Mesenchymal stem cell (in vitro differentiated cells and primary cell): ENCODE measurements at regions not wholly inside any gene's neighbourhood (a gene's known extent, or its start where the extent isn't known, plus 50 kb on each side); places are given as distances from the start of the nearest gene placed in this dataset.
A peak's percentile ranks its signal among the peaks of the same experiment; 100 is the strongest.

Experiments
- DNase-seq: peaks from one replicate; pipeline ENCODE4 v3.0.0-alpha.2; 2013
- H2AFZ ChIP-seq: one replicate; pipeline ENCODE4 v1.6.1; 2013; ENCODE audit warnings: low read depth, mild to moderate bottlenecking, control low read depth, inconsistent platforms, low read length, moderate library complexity
- H2AK5ac ChIP-seq: 2 replicates; pipeline ENCODE4 v1.6.1; 2013; ENCODE audit warnings: low read length, moderate library complexity, mild to moderate bottlenecking, inconsistent platforms; ENCODE audit not compliant: severe bottlenecking
- H2BK120ac ChIP-seq: one replicate; pipeline ENCODE4 v1.6.1; 2013; ENCODE audit warnings: low read depth, mild to moderate bottlenecking, inconsistent platforms, low read length, moderate library complexity
- H2BK12ac ChIP-seq, 2 experiments: one replicate each; pipeline ENCODE4 v1.6.1; 2013; ENCODE audit warnings: inconsistent platforms in 2 of 2, low read length in 2 of 2, mild to moderate bottlenecking in 2 of 2, moderate library complexity in 2 of 2, control low read depth in 1 of 2
- H2BK15ac ChIP-seq: one replicate; pipeline ENCODE4 v1.6.1; 2013; ENCODE audit warnings: mild to moderate bottlenecking, low read depth, inconsistent platforms; ENCODE audit not compliant: poor library complexity, severe bottlenecking
- H2BK5ac ChIP-seq: 2 replicates; pipeline ENCODE4 v1.6.1; 2013; ENCODE audit warnings: low read depth, mild to moderate bottlenecking, low read length, control low read depth, inconsistent platforms; ENCODE audit not compliant: poor library complexity, severe bottlenecking
- H3K14ac ChIP-seq, 2 experiments: one replicate each; pipeline ENCODE4 v1.6.1; 2013; ENCODE audit warnings: inconsistent platforms in 2 of 2, low read length in 2 of 2, control low read depth in 1 of 2, mild to moderate bottlenecking in 1 of 2, moderate library complexity in 1 of 2
- H3K18ac ChIP-seq, 2 experiments: one replicate each; pipeline ENCODE4 v1.6.1; 2013; ENCODE audit warnings: inconsistent platforms in 2 of 2, low read length in 2 of 2, control low read depth in 1 of 2, low read depth in 1 of 2, mild to moderate bottlenecking in 1 of 2
- H3K23ac ChIP-seq, 2 experiments: one replicate each; pipeline ENCODE4 v1.6.1; 2013; ENCODE audit warnings: inconsistent platforms in 2 of 2, low read length in 2 of 2, mild to moderate bottlenecking in 2 of 2, moderate library complexity in 2 of 2, control low read depth in 1 of 2
- H3K27ac ChIP-seq: 2 replicates; pipeline ENCODE4 v1.5.1; 2013; ENCODE audit warnings: mild to moderate bottlenecking, moderate library complexity, low read length, control low read depth, inconsistent platforms; ENCODE audit not compliant: poor library complexity, severe bottlenecking
- H3K27me3 ChIP-seq, 2 experiments: 2 replicates each; pipeline versions ENCODE4 v1.6.1 to v1.7.0; 2013; ENCODE audit warnings: low read length in 2 of 2, mild to moderate bottlenecking in 2 of 2, moderate library complexity in 2 of 2, control low read depth in 1 of 2, inconsistent platforms in 1 of 2; ENCODE audit not compliant: control insufficient read depth in 1 of 2, insufficient read depth in 1 of 2
- H3K36me3 ChIP-seq, 2 experiments: 2 replicates each; pipeline versions ENCODE4 v1.6.1 to v1.7.0; 2013; ENCODE audit warnings: low read length in 2 of 2, control low read depth in 1 of 2, inconsistent platforms in 1 of 2, low read depth in 1 of 2, mild to moderate bottlenecking in 1 of 2; ENCODE audit not compliant: insufficient read depth in 2 of 2, control insufficient read depth in 1 of 2
- H3K4ac ChIP-seq, 2 experiments: one replicate each; pipeline ENCODE4 v1.6.1; 2013; ENCODE audit warnings: inconsistent platforms in 2 of 2, low read length in 2 of 2, mild to moderate bottlenecking in 2 of 2, moderate library complexity in 2 of 2, control low read depth in 1 of 2, low read depth in 1 of 2
- H3K4me1 ChIP-seq: 2 replicates; pipeline ENCODE4 v1.6.1; 2013; ENCODE audit warnings: low read depth, low read length, control low read depth; ENCODE audit not compliant: control insufficient read depth, insufficient read depth
- H3K4me2 ChIP-seq: 2 replicates; pipeline ENCODE4 v1.6.1; 2013; ENCODE audit warnings: low read length, mild to moderate bottlenecking, inconsistent platforms; ENCODE audit not compliant: poor library complexity, severe bottlenecking
- H3K4me3 ChIP-seq, 2 experiments: 2 replicates each; pipeline versions ENCODE4 v1.5.1 to v1.7.0; 2013; ENCODE audit warnings: low read length in 2 of 2, mild to moderate bottlenecking in 2 of 2, control low read depth in 1 of 2, low read depth in 1 of 2; ENCODE audit not compliant: insufficient read depth in 1 of 2
- H3K79me1 ChIP-seq: replicated peaks from 2 replicates; pipeline ENCODE4 v1.6.1; 2013; ENCODE audit warnings: mild to moderate bottlenecking, control low read depth, low read length, inconsistent platforms; ENCODE audit not compliant: poor library complexity, severe bottlenecking
- H3K9ac ChIP-seq: 2 replicates; pipeline ENCODE4 v1.7.0; 2013; ENCODE audit warnings: mild to moderate bottlenecking, low read length, moderate library complexity
- H3K9me3 ChIP-seq: 2 replicates; pipeline ENCODE4 v1.7.0; 2013; ENCODE audit warnings: mild to moderate bottlenecking, low read length; ENCODE audit not compliant: control insufficient read depth
- H4K8ac ChIP-seq: one replicate; pipeline ENCODE4 v1.6.1; 2013; ENCODE audit warnings: inconsistent platforms, mild to moderate bottlenecking, low read length, moderate library complexity
- H4K91ac ChIP-seq: one replicate; pipeline ENCODE4 v1.6.1; 2013; ENCODE audit warnings: mild to moderate bottlenecking, low read length, inconsistent platforms
- WGBS: methylation state at CpG from one replicate; pipeline ENCODE4 v1.1.7; 2013; ENCODE audit warnings: mixed read lengths; 5-methylcytosine and 5-hydroxymethylcytosine counted together

DNA sequence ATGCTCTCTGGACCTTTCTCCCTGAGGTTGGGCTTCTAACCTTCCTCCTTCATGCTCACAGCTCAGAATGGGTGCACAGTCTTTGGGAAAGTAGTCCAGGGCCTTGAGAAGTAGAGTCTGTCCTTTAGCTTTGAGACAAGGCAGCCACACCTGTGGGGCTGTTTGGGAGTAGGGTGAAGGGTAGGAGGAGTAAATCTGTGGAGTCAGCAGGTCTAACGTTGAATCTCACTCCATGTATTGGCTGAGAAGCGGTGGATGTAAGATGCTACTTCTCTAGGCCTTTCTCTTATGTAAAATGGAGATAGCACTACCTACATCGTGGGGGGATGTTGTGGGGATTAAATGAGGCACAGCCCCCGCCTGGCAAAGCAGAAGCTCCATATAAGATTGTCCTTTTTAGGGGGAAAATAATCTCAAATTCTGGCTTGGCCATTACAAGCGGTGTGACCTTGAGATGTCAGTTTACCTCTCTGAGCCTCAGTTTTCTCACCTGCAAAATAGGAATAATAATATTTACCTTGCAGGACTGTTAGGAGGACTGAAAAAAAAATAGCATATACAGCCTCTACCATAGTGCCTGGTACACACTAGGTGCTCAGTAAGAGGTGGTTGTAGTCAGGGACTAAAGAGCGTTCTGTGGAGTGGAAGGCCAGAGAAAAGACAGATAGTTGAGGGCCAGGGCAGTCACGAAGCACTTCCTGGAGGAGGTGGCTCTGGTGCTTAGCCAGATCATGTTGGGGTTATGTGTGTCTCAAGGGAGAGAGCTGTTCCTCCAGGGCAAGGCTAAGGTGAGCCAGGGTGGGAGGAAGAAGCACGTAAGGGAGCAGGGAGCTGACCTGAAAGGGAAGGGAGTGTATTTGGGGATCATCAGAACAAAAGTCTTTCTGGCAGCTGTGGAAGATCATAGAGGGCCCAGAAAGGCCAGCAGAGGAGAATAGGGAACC lies 82.8 kb upstream of the MRPS22 start:
- no peak overlapping the region for H4K91ac ChIP-seq
- no peak overlapping the region for H3K27ac ChIP-seq
- H3K14ac ChIP-seq: no peak overlapping the region
- H3K4me2 ChIP-seq: no peak overlapping the region
- peak overlapping the region in 1 of 2 experiments; percentile 16 for H3K18ac ChIP-seq
- DNase-seq: no peak
- H3K9me3 ChIP-seq: no peaks in the 10 kb centered on the region
- WGBS: 65% methylated on average over 7 of the region's 8 CpGs
- H3K79me1 ChIP-seq: no peaks in the 10 kb centered on the region
- H3K36me3 ChIP-seq: no peaks in the 10 kb centered on the region
- H3K4ac ChIP-seq: no peak overlapping the region
- no peak overlapping the region for H3K23ac ChIP-seq
- H2AK5ac ChIP-seq: no peak overlapping the region
- H3K4me3 ChIP-seq: no peak overlapping the region
- no peak overlapping the region for H2BK5ac ChIP-seq
- no peak overlapping the region for H3K9ac ChIP-seq
- no peak overlapping the region for H2BK12ac ChIP-seq
- H4K8ac ChIP-seq: no peak overlapping the region
- H2BK120ac ChIP-seq: no peak overlapping the region
- H2BK15ac ChIP-seq: no peak overlapping the region
- no peak overlapping the region for H2AFZ ChIP-seq
- H3K27me3 ChIP-seq: peaks cover 0 to 20% of the 10 kb centered on the region in 2 experiments
- H3K4me1 ChIP-seq: no peaks in the 10 kb centered on the region

GRCh38 chr3:139261754-139262586 lies 81.8 kb upstream of the MRPS22 start:
- Histone ChIP-seq H2BK120ac (no peak overlapping the region), H2AFZ (no peak overlapping the region), H3K14ac (no peak overlapping the region), H3K36me3 (no peaks in the 10 kb centered on the region), H3K23ac (no peak overlapping the region), H3K4me3 (no peak overlapping the region), H2BK15ac (no peak overlapping the region), H3K4ac (no peak overlapping the region), H4K91ac (no peak overlapping the region), H3K9me3 (no peaks in the 10 kb centered on the region), H2BK5ac (no peak overlapping the region), H3K9ac (no peak overlapping the region), H2BK12ac (no peak overlapping the region), H3K27me3 (peaks cover 0 to 20% of the 10 kb centered on the region in 2 experiments), H4K8ac (no peak overlapping the region), H3K4me1 (no peaks in the 10 kb centered on the region), H3K79me1 (no peaks in the 10 kb centered on the region), H3K27ac (no peak overlapping the region), H3K4me2 (no peak overlapping the region), H2AK5ac (no peak overlapping the region), H3K18ac (no peak overlapping the region)
- WGBS: 74% methylated on average over 7 of the region's 7 CpGs
- no peak for DNase-seq

GRCh38 chr3:139263798-139264197 lies 80.0 kb upstream of the MRPS22 start:
- Histone ChIP-seq H3K9me3 (no peaks in the 10 kb centered on the region), H3K4ac (no peak overlapping the region), H3K23ac (no peak overlapping the region), H3K9ac (no peak overlapping the region), H3K14ac (no peak overlapping the region), H3K79me1 (no peaks in the 10 kb centered on the region), H2BK15ac (no peak overlapping the region), H2BK120ac (no peak overlapping the region), H3K36me3 (no peaks in the 10 kb centered on the region), H4K91ac (no peak overlapping the region), H4K8ac (no peak overlapping the region), H3K27ac (no peak overlapping the region), H3K4me1 (no peaks in the 10 kb centered on the region), H2BK5ac (no peak overlapping the region), H3K18ac (no peak overlapping the region), H2AK5ac (no peak overlapping the region), H3K4me3 (no peak overlapping the region), H2BK12ac (no peak overlapping the region), H3K4me2 (no peak overlapping the region), H3K27me3 (peaks cover 0 to 12% of the 10 kb centered on the region in 2 experiments), H2AFZ (no peak overlapping the region)
- WGBS: 97% methylated on average over 3 of the region's 4 CpGs
- no peak for DNase-seq

- Histone ChIP-seq H2BK15ac (no peak overlapping the region), H3K27ac (no peak overlapping the region), H3K27me3 (peaks cover 0 to 10% of the 10 kb centered on the region in 2 experiments), H3K14ac (no peak overlapping the region), H3K36me3 (no peaks in the 10 kb centered on the region), H2BK12ac (no peak overlapping the region), H3K9ac (no peak overlapping the region), H3K4me2 (no peak overlapping the region), H3K4ac (no peak overlapping the region), H3K18ac (no peak overlapping the region), H3K4me1 (no peaks in the 10 kb centered on the region), H3K4me3 (no peak overlapping the region), H3K79me1 (no peaks in the 10 kb centered on the region), H4K8ac (no peak overlapping the region), H3K9me3 (no peaks in the 10 kb centered on the region), H2BK5ac (no peak overlapping the region), H4K91ac (no peak overlapping the region), H2AK5ac (no peak overlapping the region), H3K23ac (no peak overlapping the region), H2AFZ (no peak overlapping the region), H2BK120ac (no peak overlapping the region)
- WGBS: 96% methylated on average over 2 of the region's 3 CpGs
- no peak for DNase-seq
Observed at GRCh38 chr3:139264375-139264774, 79.4 kb upstream of the MRPS22 start.
